PC-9 (cell line): ENCODE measurements at regions not wholly inside any gene's neighbourhood (a gene's known extent, or its start where the extent isn't known, plus 50 kb on each side); places are given as distances from the start of the nearest gene placed in this dataset.
"Not testable (repeated sequence)": the region's sequence is repeated elsewhere in the genome, so short reads cannot be mapped to it uniquely, and the experiment has no call there.

Experiments
- CTCF ChIP-seq: fragments of 200-600 bp; sonication (generic); conservative IDR thresholded peaks from 2 replicates; pipeline ENCODE4 v1.6.1; 2017; ENCODE audit warnings: mixed run types, antibody characterized with exemption, mild to moderate bottlenecking, moderate library complexity
- EZH2 ChIP-seq: fragments of 200-600 bp; sonication (generic); IDR thresholded peaks from 2 replicates; pipeline ENCODE4 v1.8.0; 2017; ENCODE audit warnings: antibody characterized with exemption, low read depth

- not testable (repeated sequence) for TF ChIP-seq CTCF, EZH2
Observed at GRCh38 chr1:211889307-211890090, 58.9 kb upstream of the LPGAT1 start.
